Karpas-422 (cell line): ENCODE measurements at regions not wholly inside any gene's neighbourhood (a gene's known extent, or its start where the extent isn't known, plus 50 kb on each side); places are given as distances from the start of the nearest gene placed in this dataset.
"Not testable (repeated sequence)": the region's sequence is repeated elsewhere in the genome, so short reads cannot be mapped to it uniquely, and the experiment has no call there.

ENCODE experiments used
- DNase-seq: peaks from one replicate; pipeline ENCODE4 v3.0.0-alpha.2; 2015
- H2AFZ ChIP-seq: fragments of 200-600 bp; sonication (generic); 2 replicates; pipeline ENCODE4 v1.6.1; 2014; ENCODE audit warnings: antibody characterized with exemption, low read length, mixed read lengths
- H3K27ac ChIP-seq: fragments of 200-600 bp; sonication (generic); 2 replicates; pipeline ENCODE4 v1.5.1; 2014; ENCODE audit warnings: mild to moderate bottlenecking, low read length, moderate library complexity
- H3K27me3 ChIP-seq: fragments of 200-600 bp; sonication (generic); 2 replicates; pipeline ENCODE4 v1.6.1; 2014; ENCODE audit warnings: low read length, mixed read lengths
- H3K36me3 ChIP-seq: fragments of 200-600 bp; sonication (generic); 2 replicates; pipeline ENCODE4 v1.6.1; 2014; ENCODE audit warnings: low read length, mixed read lengths; ENCODE audit not compliant: insufficient read depth
- H3K4me1 ChIP-seq: fragments of 200-600 bp; sonication (generic); 2 replicates; pipeline ENCODE4 v1.6.1; 2014; ENCODE audit warnings: mild to moderate bottlenecking, low read length, mixed read lengths
- H3K4me2 ChIP-seq: fragments of 200-600 bp; sonication (generic); 2 replicates; pipeline ENCODE4 v1.6.1; 2014; ENCODE audit warnings: low read length, low read depth, mild to moderate bottlenecking; ENCODE audit not compliant: poor library complexity, severe bottlenecking
- H3K4me3 ChIP-seq: fragments of 200-600 bp; sonication (generic); 2 replicates; pipeline ENCODE4 v1.5.1; 2014; ENCODE audit warnings: mild to moderate bottlenecking, antibody characterized with exemption, low read length, mixed read lengths
- H3K79me2 ChIP-seq: fragments of 200-600 bp; sonication (generic); 2 replicates; pipeline ENCODE4 v1.6.1; 2014; ENCODE audit warnings: mild to moderate bottlenecking, low read length, mixed read lengths
- H3K9ac ChIP-seq: fragments of 200-600 bp; sonication (generic); 2 replicates; pipeline ENCODE4 v1.6.0; 2014; ENCODE audit warnings: low read length
- H3K9me2 ChIP-seq: fragments of 200-600 bp; sonication (generic), shearing (Covaris generic); replicated peaks from 2 replicates; pipeline ENCODE4 v1.6.0; 2014; ENCODE audit warnings: mild to moderate bottlenecking, low read length, moderate library complexity; ENCODE audit not compliant: insufficient read depth
- H3K9me3 ChIP-seq: fragments of 300-700, 200-600 bp; sonication (generic); 2 replicates; pipeline ENCODE4 v1.6.1; 2014; ENCODE audit warnings: low read length, mixed read lengths
- H4K20me1 ChIP-seq: fragments of 200-600 bp; sonication (generic); 2 replicates; pipeline ENCODE4 v1.6.1; 2014; ENCODE audit warnings: mild to moderate bottlenecking, antibody characterized with exemption, low read length, low read depth; ENCODE audit not compliant: insufficient read depth

DNA sequence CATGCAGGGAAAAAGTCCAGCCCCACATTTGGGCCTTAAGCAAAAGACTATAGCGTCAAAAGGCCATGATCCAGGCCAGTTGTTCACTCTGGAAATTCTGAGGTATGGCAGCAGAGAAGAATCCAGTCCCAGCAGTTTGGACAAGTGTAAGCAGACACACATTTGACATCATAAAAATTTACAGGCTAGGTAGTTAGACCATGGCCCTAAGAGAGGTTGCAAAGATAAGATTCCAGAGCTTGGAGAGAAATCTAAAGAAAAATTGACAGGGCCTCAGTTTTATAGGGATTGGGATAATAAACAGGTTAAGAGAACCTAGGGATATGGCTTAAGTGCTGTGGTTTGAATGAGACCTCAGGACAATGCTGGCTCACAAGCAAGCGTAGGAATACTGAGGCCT lies 884.4 kb upstream of the SORCS1 start:
- no peak overlapping the region for H3K9ac ChIP-seq
- H3K4me2 ChIP-seq: no peak overlapping the region
- no peak overlapping the region for H3K4me3 ChIP-seq
- no peaks in the 10 kb centered on the region for H3K4me1 ChIP-seq
- no peaks in the 10 kb centered on the region for H3K36me3 ChIP-seq
- no peaks in the 10 kb centered on the region for H3K79me2 ChIP-seq
- peaks cover 30% of the 10 kb centered on the region for H3K9me3 ChIP-seq
- no peak for DNase-seq
- H4K20me1 ChIP-seq: no peaks in the 10 kb centered on the region
- H3K9me2 ChIP-seq: no peaks in the 10 kb centered on the region
- H3K27me3 ChIP-seq: no peaks in the 10 kb centered on the region
- H2AFZ ChIP-seq: no peak overlapping the region
- H3K27ac ChIP-seq: no peak overlapping the region

GRCh38 chr10:108039821-108040584 lies 875.5 kb upstream of the SORCS1 start:
- H3K9me2 ChIP-seq: no peaks in the 10 kb centered on the region
- H3K27me3 ChIP-seq: no peaks in the 10 kb centered on the region
- no peak overlapping the region for H2AFZ ChIP-seq
- H3K36me3 ChIP-seq: no peaks in the 10 kb centered on the region
- H3K79me2 ChIP-seq: no peaks in the 10 kb centered on the region
- no peaks in the 10 kb centered on the region for H4K20me1 ChIP-seq
- no peak overlapping the region for H3K9ac ChIP-seq
- H3K4me1 ChIP-seq: no peaks in the 10 kb centered on the region
- no peak overlapping the region for H3K4me3 ChIP-seq
- DNase-seq: no peak
- peaks cover 6% of the 10 kb centered on the region for H3K9me3 ChIP-seq
- no peak overlapping the region for H3K4me2 ChIP-seq
- H3K27ac ChIP-seq: no peak overlapping the region

- H4K20me1 ChIP-seq: no peaks in the 10 kb centered on the region
- H2AFZ ChIP-seq: no peak overlapping the region
- H3K9ac ChIP-seq: no peak overlapping the region
- peaks cover 10% of the 10 kb centered on the region for H3K9me3 ChIP-seq
- no peaks in the 10 kb centered on the region for H3K79me2 ChIP-seq
- H3K27ac ChIP-seq: no peak overlapping the region
- no peaks in the 10 kb centered on the region for H3K27me3 ChIP-seq
- H3K4me1 ChIP-seq: no peaks in the 10 kb centered on the region
- H3K9me2 ChIP-seq: no peaks in the 10 kb centered on the region
- no peaks in the 10 kb centered on the region for H3K36me3 ChIP-seq
- DNase-seq: no peak
- H3K4me2 ChIP-seq: no peak overlapping the region
- no peak overlapping the region for H3K4me3 ChIP-seq
Measured at GRCh38 chr10:108037061-108037460, 872.6 kb upstream of the SORCS1 start.

DNA sequence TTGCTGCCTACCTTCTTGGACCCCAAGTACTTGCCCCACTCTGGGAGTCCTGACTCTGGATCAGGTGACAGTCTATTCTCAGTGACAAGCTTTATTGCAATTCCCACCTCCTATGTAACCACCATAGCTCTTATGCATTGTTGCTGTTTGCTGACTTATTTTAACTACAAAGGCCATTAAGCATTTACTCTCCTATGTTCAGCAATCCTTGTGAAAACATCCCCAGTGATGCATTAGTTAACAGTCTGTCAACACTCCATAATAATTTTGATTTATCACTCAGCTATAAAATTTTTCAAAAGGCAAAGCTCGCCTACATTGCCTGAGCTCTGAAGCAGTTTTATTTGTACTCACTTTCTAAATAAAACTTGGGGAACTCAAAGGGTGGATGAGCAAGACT lies 871.8 kb upstream of the SORCS1 start:
- DNase-seq: no peak
- Histone ChIP-seq H3K27me3 (no peaks in the 10 kb centered on the region), H3K79me2 (no peaks in the 10 kb centered on the region), H3K4me1 (no peaks in the 10 kb centered on the region), H4K20me1 (no peaks in the 10 kb centered on the region), H3K36me3 (no peaks in the 10 kb centered on the region), H3K9ac (no peak overlapping the region), H3K4me3 (no peak overlapping the region), H3K4me2 (no peak overlapping the region), H3K9me3 (peaks cover 10% of the 10 kb centered on the region), H3K9me2 (no peaks in the 10 kb centered on the region), H2AFZ (no peak overlapping the region), H3K27ac (no peak overlapping the region)

GRCh38 chr10:108034829-108035228 lies 870.3 kb upstream of the SORCS1 start:
- Histone ChIP-seq H3K27me3 (no peaks in the 10 kb centered on the region), H3K4me3 (no peak overlapping the region), H4K20me1 (no peaks in the 10 kb centered on the region), H3K27ac (no peak overlapping the region), H3K9me3 (peaks cover 14% of the 10 kb centered on the region), H3K79me2 (no peaks in the 10 kb centered on the region), H3K4me2 (no peak overlapping the region), H3K4me1 (no peaks in the 10 kb centered on the region), H3K9ac (no peak overlapping the region), H2AFZ (no peak overlapping the region), H3K9me2 (no peaks in the 10 kb centered on the region), H3K36me3 (no peaks in the 10 kb centered on the region)
- no peak for DNase-seq

- not testable (repeated sequence) for H3K79me2 ChIP-seq, H3K4me1 ChIP-seq
- peaks cover 17% of the 10 kb centered on the region for H3K9me3 ChIP-seq
Measured at GRCh38 chr10:108033518-108033917, 869.0 kb upstream of the SORCS1 start.

DNA sequence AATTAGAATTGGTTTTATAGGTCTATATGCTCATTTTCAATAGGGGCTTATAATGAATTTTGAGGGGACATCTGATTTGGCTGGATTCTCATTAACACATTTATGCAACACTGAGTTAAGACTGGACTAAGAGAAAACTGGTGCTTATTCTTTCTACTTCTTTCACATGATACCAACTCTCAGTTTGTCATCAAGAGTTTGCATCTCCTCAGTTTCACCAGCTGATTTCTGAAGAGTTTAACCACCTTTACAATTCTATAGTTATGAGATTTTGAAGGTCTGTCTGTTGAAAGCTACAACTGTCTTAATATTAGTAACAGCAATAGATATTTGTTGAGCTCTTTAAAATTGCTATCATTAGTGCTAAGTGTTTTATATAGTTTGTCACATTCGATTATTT lies 867.0 kb upstream of the SORCS1 start:
- no peak for DNase-seq
- H3K27ac ChIP-seq: no peak overlapping the region

More at GRCh38 chr10:108033518-108033917, 869.0 kb upstream of the SORCS1 start:
- H3K27ac ChIP-seq, H4K20me1 ChIP-seq, H3K9me2 ChIP-seq, H3K4me2 ChIP-seq, H3K4me3 ChIP-seq, DNase-seq, H2AFZ ChIP-seq, H3K27me3 ChIP-seq, H3K36me3 ChIP-seq, H3K9ac ChIP-seq: not testable (repeated sequence)

GRCh38 chr10:108014902-108015177 lies 850.3 kb upstream of the SORCS1 start:
- no peak overlapping the region for H2AFZ ChIP-seq
- H3K4me1 ChIP-seq: no peaks in the 10 kb centered on the region
- H3K4me3 ChIP-seq: no peak overlapping the region
- no peak overlapping the region for H3K9ac ChIP-seq
- H3K4me2 ChIP-seq: no peak overlapping the region
- H3K36me3 ChIP-seq: no peaks in the 10 kb centered on the region
- peaks cover 27% of the 10 kb centered on the region for H3K9me3 ChIP-seq
- no peaks in the 10 kb centered on the region for H3K27me3 ChIP-seq
- no peak for DNase-seq
- no peaks in the 10 kb centered on the region for H4K20me1 ChIP-seq
- H3K9me2 ChIP-seq: no peaks in the 10 kb centered on the region
- no peak overlapping the region for H3K27ac ChIP-seq
- H3K79me2 ChIP-seq: no peaks in the 10 kb centered on the region

More for the DNA sequence above, 867.0 kb upstream of the SORCS1 start:
- H4K20me1 ChIP-seq: no peaks in the 10 kb centered on the region
- no peak overlapping the region for H3K9ac ChIP-seq
- H3K27me3 ChIP-seq: no peaks in the 10 kb centered on the region
- H2AFZ ChIP-seq: no peak overlapping the region
- no peak overlapping the region for H3K4me2 ChIP-seq
- no peaks in the 10 kb centered on the region for H3K36me3 ChIP-seq
- no peaks in the 10 kb centered on the region for H3K9me2 ChIP-seq
- H3K9me3 ChIP-seq: peaks cover 21% of the 10 kb centered on the region
- no peaks in the 10 kb centered on the region for H3K79me2 ChIP-seq
- H3K4me1 ChIP-seq: no peaks in the 10 kb centered on the region
- no peak overlapping the region for H3K4me3 ChIP-seq
